ENCODE measurements at regions not wholly inside any gene's neighbourhood (a gene's known extent, or its start where the extent isn't known, plus 50 kb on each side); places are given as distances from the start of the nearest gene placed in this dataset.

- peaks cover 41% of the 10 kb centered on the region for H3K4me1 Mint-ChIP-seq
- H3K36me3 Mint-ChIP-seq (ENCODE audit: low read depth) = no peaks in the 10 kb centered on the region
- H3K27ac Mint-ChIP-seq (ENCODE audit: unreplicated experiment) = no peak overlapping the region
- no peak for DNase-seq (ENCODE audit: low read depth, low spot score)
- H3K27me3 Mint-ChIP-seq (ENCODE audit: low read depth) = no peaks in the 10 kb centered on the region
- no peak overlapping the region for H3K4me3 Mint-ChIP-seq
- TF ChIP-seq CTCF (conservative IDR thresholded peaks at IDR 0.05) = no peak
- H3K9me3 Mint-ChIP-seq = no peaks in the 10 kb centered on the region
These were observed 119.7 kb downstream of the ACKR3 start for GRCh38 chr2:236689393-236689700.

- Mint-ChIP-seq H3K4me1 (peaks cover 47% of the 10 kb centered on the region), H3K36me3 (ENCODE audit: low read depth) (no peaks in the 10 kb centered on the region), H3K9me3 (no peaks in the 10 kb centered on the region), H3K27me3 (ENCODE audit: low read depth) (no peaks in the 10 kb centered on the region), H3K4me3 (no peak overlapping the region), H3K27ac (ENCODE audit: unreplicated experiment) (no peak overlapping the region)
- DNase-seq (ENCODE audit: low read depth, low spot score) = no peak
- TF ChIP-seq CTCF (conservative IDR thresholded peaks at IDR 0.05) = no peak
These were observed 120.4 kb downstream of the ACKR3 start for GRCh38 chr2:236689981-236690380.

GRCh38 chr2:236690726-236691125, 121.1 kb downstream of the ACKR3 start:
- no peak for DNase-seq (ENCODE audit: low read depth, low spot score)

GRCh38 chr2:236691799-236692167, 122.2 kb downstream of the ACKR3 start:
- DNase-seq (ENCODE audit: low read depth, low spot score) = no peak
- Mint-ChIP-seq H3K27ac (ENCODE audit: unreplicated experiment) (no peak overlapping the region), H3K9me3 (no peaks in the 10 kb centered on the region), H3K4me3 (no peak overlapping the region), H3K4me1 (peaks cover 43% of the 10 kb centered on the region), H3K36me3 (ENCODE audit: low read depth) (no peaks in the 10 kb centered on the region), H3K27me3 (ENCODE audit: low read depth) (no peaks in the 10 kb centered on the region)
- no peak for TF ChIP-seq CTCF (conservative IDR thresholded peaks at IDR 0.05)

More at GRCh38 chr2:236690726-236691125, 121.1 kb downstream of the ACKR3 start:
- Mint-ChIP-seq H3K27me3 (ENCODE audit: low read depth) (no peaks in the 10 kb centered on the region), H3K9me3 (no peaks in the 10 kb centered on the region), H3K4me1 (peaks cover 44% of the 10 kb centered on the region), H3K27ac (ENCODE audit: unreplicated experiment) (no peak overlapping the region), H3K4me3 (no peak overlapping the region), H3K36me3 (ENCODE audit: low read depth) (no peaks in the 10 kb centered on the region)
- TF ChIP-seq CTCF (conservative IDR thresholded peaks at IDR 0.05) = no peak

GRCh38 chr2:236692937-236693336, 123.3 kb downstream of the ACKR3 start:
- H3K4me3 Mint-ChIP-seq = no peak overlapping the region
- H3K27ac Mint-ChIP-seq (ENCODE audit: unreplicated experiment) = no peak overlapping the region
- H3K36me3 Mint-ChIP-seq (ENCODE audit: low read depth) = no peaks in the 10 kb centered on the region
- no peaks in the 10 kb centered on the region for H3K9me3 Mint-ChIP-seq
- peaks cover 39% of the 10 kb centered on the region for H3K4me1 Mint-ChIP-seq
- no peak for DNase-seq (ENCODE audit: low read depth, low spot score)
- no peaks in the 10 kb centered on the region for H3K27me3 Mint-ChIP-seq (ENCODE audit: low read depth)
- TF ChIP-seq CTCF (conservative IDR thresholded peaks at IDR 0.05) = no peak

GRCh38 chr2:236693531-236693930, 123.9 kb downstream of the ACKR3 start:
- no peak for DNase-seq (ENCODE audit: low read depth, low spot score)
- Mint-ChIP-seq H3K4me3 (no peak overlapping the region), H3K27ac (ENCODE audit: unreplicated experiment) (no peak overlapping the region), H3K4me1 (peaks cover 36% of the 10 kb centered on the region), H3K9me3 (no peaks in the 10 kb centered on the region), H3K27me3 (ENCODE audit: low read depth) (no peaks in the 10 kb centered on the region), H3K36me3 (ENCODE audit: low read depth) (no peaks in the 10 kb centered on the region)
- TF ChIP-seq CTCF (conservative IDR thresholded peaks at IDR 0.05) = no peak

Data from neural crest cell (in vitro differentiated cells).